Uterus (tissue), 3 donors: ENCODE measurements at regions not wholly inside any gene's neighbourhood (a gene's known extent, or its start where the extent isn't known, plus 50 kb on each side); places are given as distances from the start of the nearest gene placed in this dataset.

Experiments
- DNase-seq, 2 donors: peaks; one replicate each; pipeline ENCODE4 v3.0.0-alpha.2; 2019 to 2020
- H3K27ac ChIP-seq, 2 donors: fragments of 200-600 bp; sonication (generic); 1 replicate in 1 of 2; 2 replicates in 1 of 2; pipeline ENCODE4 v1.5.1; 2016 to 2018
- H3K27me3 ChIP-seq, 2 donors: fragments of 200-600 bp; sonication (generic); one replicate each; pipeline ENCODE4 v1.5.1; 2018 to 2019; ENCODE audit warnings: control low read depth in 1 of 2
- H3K36me3 ChIP-seq, 2 donors: fragments of 200-600 bp; sonication (generic); one replicate each; pipeline ENCODE4 v1.5.1; 2019; ENCODE audit warnings: control low read depth in 1 of 2
- H3K4me1 ChIP-seq, 2 donors: fragments of 200-600 bp; sonication (generic); one replicate each; pipeline ENCODE4 v1.5.1; 2018 to 2019; ENCODE audit warnings: control low read depth in 1 of 2
- H3K4me3 ChIP-seq, 2 donors: fragments of 200-600 bp; sonication (generic); 1 replicate in 1 of 2; 2 replicates in 1 of 2; pipeline ENCODE4 v1.5.1; 2018 to 2019; ENCODE audit warnings: mild to moderate bottlenecking in 1 of 2
- H3K9me3 ChIP-seq, 2 donors: fragments of 200-600 bp; sonication (generic); one replicate each; pipeline ENCODE4 v1.5.1; 2019; ENCODE audit warnings: control low read depth in 1 of 2
- POLR2A ChIP-seq, 2 donors: fragments of 450-650 bp; IDR thresholded peaks; one replicate each; pipeline ENCODE4 v1.6.1; 2016; ENCODE audit warnings: antibody characterized with exemption in 2 of 2, mild to moderate bottlenecking in 1 of 2, moderate library complexity in 1 of 2
- intact Hi-C: fragments of 100-400 bp; cut with DNase I; formaldehyde crosslinking; loops from one replicate; pipeline ENCODE4 v1.15.1; 2023; ENCODE audit warnings: low total_unique reads
- TF ChIP-seq, protein P1 (sequence below), 4 experiments: fragments of 200-600 bp in 2 of 4; fragments of 450-650 bp in 2 of 4; sonication (generic) in 2 of 4; IDR thresholded peaks; one replicate each; pipeline ENCODE4 v1.5.1; 2016 to 2019; ENCODE audit warnings: antibody characterized with exemption in 4 of 4, mild to moderate bottlenecking in 2 of 4, moderate library complexity in 1 of 4
- donor health status: DM: yes; HTN: yes; CAD: no.

DNA sequence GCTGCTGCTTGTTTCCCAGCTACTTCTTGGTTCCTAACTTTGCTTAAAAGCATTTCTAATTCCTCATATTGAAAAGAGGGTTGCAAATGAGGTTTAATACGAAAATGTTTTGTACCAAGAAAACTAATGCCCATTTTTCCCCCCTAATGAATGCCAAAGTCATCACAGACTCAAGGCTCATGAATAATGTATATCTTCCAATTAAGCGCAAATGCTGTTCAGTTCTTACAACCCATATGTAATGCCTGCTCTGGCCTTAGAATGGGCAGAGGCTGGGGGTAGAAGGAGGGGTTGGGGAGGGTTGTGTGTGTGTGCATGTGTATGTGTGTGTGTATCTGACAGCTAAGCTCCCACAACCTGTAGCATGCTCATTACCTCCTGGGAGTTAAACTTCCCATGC lies 901.7 kb downstream of the KCNMA1 start:
- Histone ChIP-seq H3K27me3 (no peaks in the 10 kb centered on the region), H3K9me3 (no peaks in the 10 kb centered on the region), H3K4me1 (no peaks in the 10 kb centered on the region), H3K27ac (no peak overlapping the region), H3K4me3 (no peak overlapping the region), H3K36me3 (no peaks in the 10 kb centered on the region)
- TF ChIP-seq, protein P1, sequence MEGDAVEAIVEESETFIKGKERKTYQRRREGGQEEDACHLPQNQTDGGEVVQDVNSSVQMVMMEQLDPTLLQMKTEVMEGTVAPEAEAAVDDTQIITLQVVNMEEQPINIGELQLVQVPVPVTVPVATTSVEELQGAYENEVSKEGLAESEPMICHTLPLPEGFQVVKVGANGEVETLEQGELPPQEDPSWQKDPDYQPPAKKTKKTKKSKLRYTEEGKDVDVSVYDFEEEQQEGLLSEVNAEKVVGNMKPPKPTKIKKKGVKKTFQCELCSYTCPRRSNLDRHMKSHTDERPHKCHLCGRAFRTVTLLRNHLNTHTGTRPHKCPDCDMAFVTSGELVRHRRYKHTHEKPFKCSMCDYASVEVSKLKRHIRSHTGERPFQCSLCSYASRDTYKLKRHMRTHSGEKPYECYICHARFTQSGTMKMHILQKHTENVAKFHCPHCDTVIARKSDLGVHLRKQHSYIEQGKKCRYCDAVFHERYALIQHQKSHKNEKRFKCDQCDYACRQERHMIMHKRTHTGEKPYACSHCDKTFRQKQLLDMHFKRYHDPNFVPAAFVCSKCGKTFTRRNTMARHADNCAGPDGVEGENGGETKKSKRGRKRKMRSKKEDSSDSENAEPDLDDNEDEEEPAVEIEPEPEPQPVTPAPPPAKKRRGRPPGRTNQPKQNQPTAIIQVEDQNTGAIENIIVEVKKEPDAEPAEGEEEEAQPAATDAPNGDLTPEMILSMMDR (IDR thresholded peaks at IDR 0.05): no peak
- TF ChIP-seq POLR2A (IDR thresholded peaks at IDR 0.05): no peak
- no peak for DNase-seq
- intact Hi-C loops: no loop called here

DNA sequence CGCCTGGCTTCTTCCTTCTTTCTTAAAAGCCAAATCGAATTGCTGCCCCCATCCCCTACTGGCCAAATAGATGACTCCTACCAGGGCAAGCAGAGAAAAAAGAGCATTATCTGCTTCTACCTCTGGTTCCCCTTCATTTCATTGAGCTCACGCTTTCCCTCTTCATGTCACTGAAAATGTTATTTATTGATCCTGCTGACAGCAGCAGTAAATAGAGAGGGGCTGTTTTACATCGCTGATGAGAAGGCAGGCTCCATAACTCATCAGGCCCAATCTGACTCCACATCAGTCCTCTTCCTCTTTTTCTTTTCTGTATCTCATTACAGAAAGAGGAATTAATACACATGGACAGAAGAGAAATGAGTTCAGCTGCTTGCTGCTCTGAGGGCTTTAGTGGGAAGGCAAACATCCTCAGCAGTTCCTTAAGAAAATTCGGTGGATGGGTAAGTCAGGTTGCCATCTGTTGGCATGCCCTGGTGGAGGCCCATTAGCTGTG lies 904.1 kb downstream of the KCNMA1 start:
- intact Hi-C loops: no loop called here
- no peaks in the 10 kb centered on the region for H3K9me3 ChIP-seq
- H3K27me3 ChIP-seq: no peaks in the 10 kb centered on the region
- TF ChIP-seq POLR2A (IDR thresholded peaks at IDR 0.05): no peak
- TF ChIP-seq, protein P1 (IDR thresholded peaks at IDR 0.05): no peak
- no peaks in the 10 kb centered on the region for H3K36me3 ChIP-seq
- H3K4me3 ChIP-seq: no peak overlapping the region
- H3K4me1 ChIP-seq: no peaks in the 10 kb centered on the region
- no peak overlapping the region for H3K27ac ChIP-seq
- DNase-seq: no peak

DNA sequence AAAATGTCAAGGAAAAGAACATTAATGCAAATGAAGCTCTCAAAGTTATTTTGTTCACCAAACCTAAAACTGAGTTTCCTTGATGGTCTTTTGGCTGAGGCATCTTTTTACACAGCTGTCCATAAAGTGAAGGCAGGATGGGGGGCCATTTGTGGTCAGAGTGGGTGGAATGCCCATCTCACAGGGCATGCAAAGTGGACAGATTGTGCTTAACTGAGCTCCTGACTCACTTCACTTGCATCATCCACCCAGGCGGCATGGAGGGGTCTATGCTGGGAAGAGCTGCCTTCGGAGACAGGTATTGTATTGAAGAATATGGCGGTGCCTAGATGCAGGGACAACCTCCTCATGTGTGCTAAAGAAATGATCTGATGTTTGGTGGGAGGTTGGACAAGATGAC lies 905.3 kb downstream of the KCNMA1 start:
- Histone ChIP-seq H3K36me3 (no peaks in the 10 kb centered on the region), H3K27me3 (no peaks in the 10 kb centered on the region), H3K4me1 (no peaks in the 10 kb centered on the region), H3K9me3 (no peaks in the 10 kb centered on the region), H3K27ac (no peak overlapping the region), H3K4me3 (no peak overlapping the region)
- intact Hi-C loops: no loop called here
- DNase-seq: no peak
- TF ChIP-seq, protein P1 (IDR thresholded peaks at IDR 0.05): no peak
- no peak for TF ChIP-seq POLR2A (IDR thresholded peaks at IDR 0.05)

DNA sequence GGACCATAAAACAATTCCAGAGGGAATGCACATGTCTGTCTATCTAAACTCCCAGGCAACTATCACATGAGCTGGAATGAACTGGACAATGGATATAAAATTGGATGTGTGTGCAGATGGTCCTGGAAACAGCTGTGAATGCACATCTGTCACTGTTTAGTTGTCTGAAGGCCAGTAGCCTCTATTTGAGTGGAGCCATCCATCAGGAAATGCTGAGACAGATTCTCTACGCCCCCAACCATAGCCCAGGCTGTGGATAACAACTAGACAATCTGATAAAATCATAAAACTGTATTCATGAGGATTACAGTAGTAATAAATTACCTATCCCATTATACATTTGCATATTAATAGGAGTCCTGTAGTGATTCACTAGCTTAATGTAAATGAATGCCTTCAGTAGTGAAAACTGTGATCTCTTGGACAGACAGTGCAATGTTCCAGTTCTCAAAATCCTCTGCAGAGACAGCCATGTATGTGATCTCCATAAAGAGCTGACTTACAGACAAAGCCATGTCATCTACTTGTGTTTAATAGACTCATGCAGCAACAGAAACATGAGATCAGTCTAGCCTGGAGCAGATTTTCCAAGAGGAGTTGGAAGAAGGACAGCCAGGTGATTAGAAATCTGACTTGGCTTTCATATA lies 907.6 kb downstream of the KCNMA1 start:
- Histone ChIP-seq H3K4me1 (no peaks in the 10 kb centered on the region), H3K27ac (no peak overlapping the region), H3K4me3 (no peak overlapping the region), H3K9me3 (no peaks in the 10 kb centered on the region), H3K27me3 (no peaks in the 10 kb centered on the region), H3K36me3 (no peaks in the 10 kb centered on the region)
- intact Hi-C loops: no loop called here
- TF ChIP-seq POLR2A (IDR thresholded peaks at IDR 0.05): no peak
- TF ChIP-seq, protein P1 (IDR thresholded peaks at IDR 0.05): no peak
- no peak for DNase-seq

DNA sequence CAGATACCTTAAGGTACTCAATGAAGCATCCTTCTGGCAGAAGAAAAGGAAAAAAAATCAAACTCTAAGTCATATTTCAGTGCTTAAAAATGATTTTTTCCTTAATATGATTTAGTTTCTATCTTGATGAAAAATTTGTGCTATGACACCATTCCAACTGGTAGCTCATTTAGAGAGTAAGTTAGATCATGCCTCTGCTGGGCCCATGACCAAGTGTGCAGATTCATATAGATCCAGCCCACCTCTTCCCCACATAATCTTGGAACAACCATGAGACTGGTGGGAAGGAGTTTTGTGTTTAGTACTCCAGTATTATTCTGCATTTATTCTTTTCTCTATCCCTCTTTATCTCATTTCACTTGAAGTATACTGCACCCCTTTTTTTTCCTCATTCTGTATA lies 908.3 kb downstream of the KCNMA1 start:
- Histone ChIP-seq H3K36me3 (no peaks in the 10 kb centered on the region), H3K4me1 (no peaks in the 10 kb centered on the region), H3K9me3 (no peaks in the 10 kb centered on the region), H3K4me3 (no peak overlapping the region), H3K27me3 (no peaks in the 10 kb centered on the region), H3K27ac (no peak overlapping the region)
- TF ChIP-seq, protein P1 (IDR thresholded peaks at IDR 0.05): no peak
- no peak for TF ChIP-seq POLR2A (IDR thresholded peaks at IDR 0.05)
- no peak for DNase-seq
- intact Hi-C loops: no loop called here
